OCI-LY3 (cell line): ENCODE measurements at regions not wholly inside any gene's neighbourhood (a gene's known extent, or its start where the extent isn't known, plus 50 kb on each side); places are given as distances from the start of the nearest gene placed in this dataset.

ENCODE experiments used
- H2AFZ ChIP-seq: fragments of 200-600, 300-600 bp; shearing (Covaris generic); 2 replicates; pipeline ENCODE4 v1.6.0; 2014; ENCODE audit warnings: antibody characterized with exemption, low read depth, low read length
- H3K27ac ChIP-seq: fragments of 200-600, 300-600 bp; sonication (generic); 2 replicates; pipeline ENCODE4 v1.5.1; 2014; ENCODE audit warnings: mild to moderate bottlenecking, low read length, moderate library complexity, mixed read lengths
- H3K27me3 ChIP-seq: fragments of 200-600, 300-600 bp; sonication (generic); 2 replicates; pipeline ENCODE4 v1.6.1; 2014; ENCODE audit warnings: low read depth, low read length, mixed read lengths
- H3K36me3 ChIP-seq: fragments of 200-600, 300-600 bp; sonication (generic); replicated peaks from 2 replicates; pipeline ENCODE3; 2014; ENCODE audit warnings: low read depth, low read length, mixed read lengths
- H3K4me1 ChIP-seq: fragments of 300-600, 200-600 bp; sonication (generic); 2 replicates; pipeline ENCODE4 v1.6.1; 2014; ENCODE audit warnings: low read length, mixed read lengths
- H3K4me2 ChIP-seq: fragments of 200-600, 300-600 bp; sonication (generic); 2 replicates; pipeline ENCODE4 v1.6.1; 2014; ENCODE audit warnings: low read length, mixed read lengths
- H3K4me3 ChIP-seq: fragments of 300-600, 200-600 bp; sonication (generic); 2 replicates; pipeline ENCODE4 v1.5.1; 2014; ENCODE audit warnings: antibody characterized with exemption, mild to moderate bottlenecking, low read length, moderate library complexity
- H3K79me2 ChIP-seq: fragments of 300-600, 200-600 bp; shearing (Covaris generic); 2 replicates; pipeline ENCODE4 v1.6.1; 2014; ENCODE audit warnings: mild to moderate bottlenecking, low read length, mixed read lengths
- H3K9ac ChIP-seq: fragments of 300-600, 200-600 bp; shearing (Covaris generic); 2 replicates; pipeline ENCODE4 v1.6.0; 2014; ENCODE audit warnings: mild to moderate bottlenecking, low read length, moderate library complexity
- H3K9me3 ChIP-seq: fragments of 200-600, 300-600 bp; shearing (Covaris generic); 2 replicates; pipeline ENCODE4 v1.6.1; 2014; ENCODE audit warnings: low read length, mixed read lengths; ENCODE audit not compliant: insufficient read depth
- H4K20me1 ChIP-seq: fragments of 200-600, 300-600 bp; sonication (generic); 2 replicates; pipeline ENCODE4 v1.6.1; 2016; ENCODE audit warnings: low read length, mixed read lengths; ENCODE audit not compliant: insufficient read depth
- EZH2phosphoT487 ChIP-seq: fragments of 200-600 bp; shearing (Covaris generic); IDR thresholded peaks from 2 replicates; pipeline ENCODE4 v1.6.1; 2018; ENCODE audit warnings: antibody characterized with exemption, mixed run types, low read depth
- TF ChIP-seq, protein P1 (sequence below): fragments of 200-600, 300-600 bp; sonication (generic); IDR thresholded peaks from 2 replicates; pipeline ENCODE4 v1.5.1; 2014; ENCODE audit warnings: antibody characterized with exemption, low read length, low read depth

DNA sequence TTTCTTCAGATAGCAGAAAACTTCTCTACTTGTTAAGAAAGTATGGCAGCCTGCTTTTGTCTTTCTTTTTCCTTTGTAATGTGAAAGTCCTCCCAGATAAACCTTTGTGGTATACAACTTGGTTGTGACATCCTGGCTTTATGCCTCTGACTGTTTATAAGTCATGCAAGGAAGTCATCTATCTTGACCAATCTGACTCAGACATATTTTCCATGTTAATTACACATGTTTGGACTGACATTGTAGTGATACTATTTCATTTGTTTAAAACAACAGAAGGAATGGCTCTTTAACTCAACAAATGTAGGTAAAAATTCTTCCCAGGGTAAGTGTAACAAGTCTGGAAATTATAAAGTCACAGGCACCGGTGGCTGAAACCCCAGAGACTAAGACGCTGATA is 341.6 kb upstream of the MEOX2 start:
- no peak overlapping the region for H3K27ac ChIP-seq

DNA sequence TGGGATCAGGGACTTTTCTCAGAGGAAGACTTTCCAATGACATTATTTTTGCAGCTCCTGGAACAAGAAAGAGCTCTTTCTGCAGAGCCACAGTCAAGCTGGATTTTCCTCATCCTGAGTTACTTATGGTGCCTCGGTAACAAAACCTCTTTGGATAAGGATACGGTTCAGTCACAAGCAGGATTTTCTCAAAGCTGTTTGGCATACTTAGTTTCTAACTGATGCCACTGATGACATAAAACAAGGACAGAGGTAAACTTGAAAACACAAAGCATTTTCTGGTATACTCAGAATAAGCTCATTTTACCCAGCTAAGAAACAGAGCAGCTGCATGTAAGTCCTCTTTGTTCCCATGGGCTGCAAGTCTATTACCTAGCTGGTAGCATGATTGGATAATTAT is 340.9 kb upstream of the MEOX2 start:
- no peak overlapping the region for H3K9ac ChIP-seq
- H2AFZ ChIP-seq = no peak overlapping the region
- no peak overlapping the region for H3K27ac ChIP-seq
- H3K36me3 ChIP-seq = no peaks in the 10 kb centered on the region
- TF ChIP-seq, protein P1, sequence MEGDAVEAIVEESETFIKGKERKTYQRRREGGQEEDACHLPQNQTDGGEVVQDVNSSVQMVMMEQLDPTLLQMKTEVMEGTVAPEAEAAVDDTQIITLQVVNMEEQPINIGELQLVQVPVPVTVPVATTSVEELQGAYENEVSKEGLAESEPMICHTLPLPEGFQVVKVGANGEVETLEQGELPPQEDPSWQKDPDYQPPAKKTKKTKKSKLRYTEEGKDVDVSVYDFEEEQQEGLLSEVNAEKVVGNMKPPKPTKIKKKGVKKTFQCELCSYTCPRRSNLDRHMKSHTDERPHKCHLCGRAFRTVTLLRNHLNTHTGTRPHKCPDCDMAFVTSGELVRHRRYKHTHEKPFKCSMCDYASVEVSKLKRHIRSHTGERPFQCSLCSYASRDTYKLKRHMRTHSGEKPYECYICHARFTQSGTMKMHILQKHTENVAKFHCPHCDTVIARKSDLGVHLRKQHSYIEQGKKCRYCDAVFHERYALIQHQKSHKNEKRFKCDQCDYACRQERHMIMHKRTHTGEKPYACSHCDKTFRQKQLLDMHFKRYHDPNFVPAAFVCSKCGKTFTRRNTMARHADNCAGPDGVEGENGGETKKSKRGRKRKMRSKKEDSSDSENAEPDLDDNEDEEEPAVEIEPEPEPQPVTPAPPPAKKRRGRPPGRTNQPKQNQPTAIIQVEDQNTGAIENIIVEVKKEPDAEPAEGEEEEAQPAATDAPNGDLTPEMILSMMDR = no peak
- TF ChIP-seq EZH2phosphoT487 = no peak
- no peaks in the 10 kb centered on the region for H3K27me3 ChIP-seq
- H3K9me3 ChIP-seq = no peaks in the 10 kb centered on the region
- no peaks in the 10 kb centered on the region for H3K79me2 ChIP-seq
- H4K20me1 ChIP-seq = no peaks in the 10 kb centered on the region
- H3K4me2 ChIP-seq = no peak overlapping the region
- H3K4me1 ChIP-seq = no peaks in the 10 kb centered on the region
- H3K4me3 ChIP-seq = no peak overlapping the region

More for the DNA sequence above, 341.6 kb upstream of the MEOX2 start:
- Histone ChIP-seq H3K4me3 (no peak overlapping the region), H3K36me3 (no peaks in the 10 kb centered on the region), H3K4me1 (no peaks in the 10 kb centered on the region), H3K27me3 (no peaks in the 10 kb centered on the region), H3K9ac (no peak overlapping the region), H4K20me1 (no peaks in the 10 kb centered on the region), H3K4me2 (no peak overlapping the region), H3K79me2 (no peaks in the 10 kb centered on the region), H2AFZ (no peak overlapping the region), H3K9me3 (no peaks in the 10 kb centered on the region)
- no peak for TF ChIP-seq EZH2phosphoT487
- TF ChIP-seq, protein P1 = no peak

DNA sequence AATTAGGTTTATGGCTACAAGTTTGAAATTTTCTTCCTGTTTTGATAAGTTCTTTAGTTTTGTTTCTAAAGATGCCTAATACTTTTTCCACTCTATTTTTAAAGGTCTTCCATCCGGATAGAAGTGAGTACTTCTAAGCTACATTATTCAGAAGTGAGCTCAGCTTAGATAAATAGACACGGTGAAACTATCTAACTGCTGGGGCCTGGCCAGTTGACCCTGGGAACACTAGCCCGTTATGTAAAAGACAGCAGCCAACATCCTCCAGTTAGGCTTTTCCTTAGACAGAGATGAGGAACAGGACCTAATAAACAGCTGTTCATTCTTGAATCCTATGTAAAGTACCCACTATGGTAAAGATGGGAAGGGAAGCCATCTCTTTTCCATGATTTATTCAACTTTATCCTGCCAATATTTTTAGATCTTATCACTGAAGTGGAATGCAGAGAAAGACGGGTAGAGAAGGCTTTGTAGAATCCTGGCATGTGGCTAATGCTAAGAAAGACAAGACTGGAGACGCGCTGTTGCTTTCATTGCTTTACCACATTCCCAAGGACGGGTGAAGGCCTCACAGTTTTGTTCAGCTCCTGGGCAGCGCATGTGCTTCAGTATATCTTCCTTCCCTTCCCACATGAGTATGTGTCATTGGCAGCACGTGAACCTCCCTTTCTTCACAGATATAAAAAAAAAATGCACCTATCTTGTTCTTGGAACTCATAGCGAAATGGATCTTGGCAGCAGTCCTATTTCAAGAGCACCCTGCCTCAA is 340.0 kb upstream of the MEOX2 start:
- Histone ChIP-seq H3K4me1 (no peaks in the 10 kb centered on the region), H3K9ac (no peak overlapping the region), H3K4me3 (no peak overlapping the region), H4K20me1 (no peaks in the 10 kb centered on the region), H3K4me2 (no peak overlapping the region), H3K79me2 (no peaks in the 10 kb centered on the region), H2AFZ (no peak overlapping the region), H3K27ac (no peak overlapping the region), H3K27me3 (no peaks in the 10 kb centered on the region), H3K36me3 (no peaks in the 10 kb centered on the region), H3K9me3 (no peaks in the 10 kb centered on the region)
- no peak for TF ChIP-seq EZH2phosphoT487
- TF ChIP-seq, protein P1 = no peak

DNA sequence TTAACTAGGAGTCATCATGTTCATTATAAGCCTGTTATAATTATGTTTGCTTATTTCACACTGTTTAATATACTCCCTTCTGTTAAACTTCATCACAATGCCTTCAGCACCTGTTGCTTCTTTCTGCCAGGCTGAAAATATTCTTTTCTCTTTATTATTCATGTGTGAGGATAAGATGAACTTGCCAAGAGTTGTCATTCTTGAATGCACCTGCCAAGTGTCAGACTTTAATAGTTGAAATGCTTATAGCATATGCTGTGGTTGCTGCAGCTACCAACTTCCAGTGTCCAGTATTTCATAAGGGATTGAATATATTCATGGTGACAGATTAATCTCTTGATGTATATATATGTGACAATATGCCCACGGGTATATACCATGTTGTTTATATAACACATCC is 339.2 kb upstream of the MEOX2 start:
- Histone ChIP-seq H3K4me1 (no peaks in the 10 kb centered on the region), H3K79me2 (no peaks in the 10 kb centered on the region), H3K4me3 (no peak overlapping the region), H3K27me3 (no peaks in the 10 kb centered on the region), H3K36me3 (no peaks in the 10 kb centered on the region), H3K9ac (no peak overlapping the region), H3K4me2 (no peak overlapping the region), H3K27ac (no peak overlapping the region), H4K20me1 (no peaks in the 10 kb centered on the region), H2AFZ (no peak overlapping the region), H3K9me3 (no peaks in the 10 kb centered on the region)
- no peak for TF ChIP-seq EZH2phosphoT487
- TF ChIP-seq, protein P1 = no peak
